Body of pancreas (tissue), 4 donors: ENCODE measurements at regions not wholly inside any gene's neighbourhood (a gene's known extent, or its start where the extent isn't known, plus 50 kb on each side); places are given as distances from the start of the nearest gene placed in this dataset.

Experiments used
- ATAC-seq: fragments of 150-250 bp; one replicate; pipeline ENCODE4 v1.9.1; 2016
- DNase-seq, 4 donors: peaks; one replicate each; pipeline ENCODE4 v3.0.0-alpha.2; 2019
- H3K27ac ChIP-seq, 4 donors: fragments of 200-600 bp; sonication (generic); 1 replicate in 3 of 4; 2 replicates in 1 of 4; pipeline versions ENCODE4 v1.5.1 to v1.6.1; 2016 to 2019; ENCODE audit warnings: mild to moderate bottlenecking in 1 of 4, mixed read lengths in 1 of 4, moderate library complexity in 1 of 4
- H3K27me3 ChIP-seq, 2 donors: fragments of 200-600 bp; sonication (generic); one replicate each; pipeline ENCODE4 v1.6.0; 2016; ENCODE audit warnings: mild to moderate bottlenecking in 1 of 2
- H3K36me3 ChIP-seq, 2 donors: fragments of 200-600 bp; sonication (generic); replicated peaks in 1 of 2; 2 replicates each; pipeline ENCODE4 v1.5.1; 2016; ENCODE audit warnings: low read depth in 2 of 2; ENCODE audit not compliant: insufficient read depth in 1 of 2
- H3K4me1 ChIP-seq: fragments of 200-600 bp; sonication (generic); one replicate; pipeline ENCODE4 v1.6.0; 2016
- H3K4me3 ChIP-seq, 2 donors: fragments of 200-600 bp; sonication (generic); 1 replicate in 1 of 2; 2 replicates in 1 of 2; pipeline ENCODE4 v1.5.1; 2016 to 2019
- H3K9me3 ChIP-seq, 3 donors: fragments of 200-600 bp; sonication (generic); 1 replicate in 2 of 3; 2 replicates in 1 of 3; pipeline ENCODE4 v1.5.1; 2016
- CTCF ChIP-seq, 7 experiments: fragments of 450-650 bp in 4 of 7; fragments of 200-600 bp in 3 of 7; sonication (generic) in 3 of 7; IDR thresholded peaks; one replicate each; pipeline ENCODE4 v1.5.1; 2016 to 2019; ENCODE audit warnings: antibody characterized with exemption in 7 of 7
- POLR2A ChIP-seq, 3 donors: fragments of 450-650 bp; IDR thresholded peaks; one replicate each; pipeline ENCODE4 v1.6.1; 2016; ENCODE audit warnings: antibody characterized with exemption in 3 of 3, mild to moderate bottlenecking in 2 of 3
- WGBS, 2 donors: methylation state at CpG; one replicate each; pipeline ENCODE4 v1.1.5; 2017; 5-methylcytosine and 5-hydroxymethylcytosine counted together
- intact Hi-C: fragments of 100-400 bp; cut with DNase I; formaldehyde crosslinking; loops from one replicate; pipeline ENCODE4 v1.15.1; 2023

- H3K9me3 ChIP-seq = no peaks in the 10 kb centered on the region
- H3K27me3 ChIP-seq = no peaks in the 10 kb centered on the region
- H3K27ac ChIP-seq = no peak overlapping the region
- H3K36me3 ChIP-seq = no peaks in the 10 kb centered on the region
- DNase-seq (no peak), ATAC-seq (no peak)
- intact Hi-C loops = no loop called here
- 89 to 94% methylated on average over 14 of the region's 14 CpGs for WGBS, 2 donors
- H3K4me3 ChIP-seq = no peak overlapping the region
- TF ChIP-seq POLR2A (IDR thresholded peaks at IDR 0.05) (no peak), CTCF (IDR thresholded peaks at IDR 0.05) (no peak)
- H3K4me1 ChIP-seq = no peaks in the 10 kb centered on the region
Measured at GRCh38 chr10:78933828-78934531, 134.8 kb upstream of the ZMIZ1 start.

DNA sequence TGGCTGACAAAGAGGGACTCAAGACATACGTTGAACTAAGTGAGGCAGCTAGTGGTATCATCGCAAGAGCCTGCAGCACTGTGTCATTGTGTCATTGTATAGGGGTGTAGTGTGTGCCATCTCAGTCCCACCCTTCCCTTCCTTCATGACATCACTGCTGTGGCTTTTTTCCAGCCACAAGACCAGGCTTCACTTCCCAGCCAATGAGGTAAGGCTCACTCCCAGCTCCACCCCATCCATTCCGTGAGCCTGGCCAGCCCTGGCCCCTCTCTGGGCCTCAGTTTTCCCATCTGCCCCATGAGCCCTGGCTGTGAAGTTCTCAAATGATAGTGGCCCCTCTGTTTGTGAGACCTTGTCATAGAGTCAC, 134.3 kb upstream of the ZMIZ1 start:
- no peaks in the 10 kb centered on the region for H3K36me3 ChIP-seq
- no peaks in the 10 kb centered on the region for H3K9me3 ChIP-seq
- WGBS, 2 donors = 67 to 85% methylated on average over 3 of the region's 3 CpGs
- no peak overlapping the region for H3K4me3 ChIP-seq
- no peaks in the 10 kb centered on the region for H3K4me1 ChIP-seq
- no peak overlapping the region for H3K27ac ChIP-seq
- intact Hi-C loops = no loop called here
- ATAC-seq (no peak), DNase-seq (no peak)
- TF ChIP-seq CTCF (IDR thresholded peaks at IDR 0.05) (no peak), POLR2A (IDR thresholded peaks at IDR 0.05) (no peak)
- H3K27me3 ChIP-seq = no peaks in the 10 kb centered on the region

DNA sequence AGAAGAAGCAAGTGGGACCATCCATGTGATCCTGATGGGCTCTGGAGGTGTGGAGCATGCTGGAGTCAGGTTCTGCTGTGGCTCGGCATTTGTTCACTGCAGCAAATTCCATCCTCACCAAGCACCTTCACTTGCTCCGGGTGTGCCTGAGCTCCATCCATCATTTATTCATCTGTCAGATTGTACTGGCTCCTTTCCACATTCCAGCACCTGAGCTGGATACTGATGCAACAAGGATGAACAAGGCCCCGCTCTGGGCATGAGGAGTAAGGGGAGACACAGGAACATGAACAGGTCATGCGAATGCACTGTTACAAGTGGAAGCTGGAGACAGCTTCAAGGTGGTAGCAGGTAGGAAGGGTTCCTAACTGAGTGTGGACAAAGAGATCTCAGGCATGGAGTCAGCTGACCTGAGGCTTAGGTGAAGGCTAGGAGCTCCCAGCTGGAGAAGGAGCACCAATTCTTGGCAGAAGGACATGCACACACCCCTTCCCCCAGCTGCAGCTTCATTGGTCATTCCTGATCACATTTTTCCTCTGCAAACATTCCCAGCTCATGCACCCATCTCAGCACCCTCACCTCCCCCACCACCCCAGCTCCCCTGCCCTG, 133.7 kb upstream of the ZMIZ1 start:
- DNase-seq = no peak
- H3K27me3 ChIP-seq = no peaks in the 10 kb centered on the region
- H3K4me3 ChIP-seq = no peak overlapping the region
- no peaks in the 10 kb centered on the region for H3K36me3 ChIP-seq
- intact Hi-C loops = no loop called here
- H3K27ac ChIP-seq = no peak overlapping the region
- H3K9me3 ChIP-seq = no peaks in the 10 kb centered on the region
- WGBS, 2 donors = 77% methylated on average over 4 of the region's 4 CpGs
- no peak for ATAC-seq
- H3K4me1 ChIP-seq = no peaks in the 10 kb centered on the region
- TF ChIP-seq POLR2A (IDR thresholded peaks at IDR 0.05) = no peak
- TF ChIP-seq CTCF (IDR thresholded peaks at IDR 0.05) = no peak

GRCh38 chr10:78935697-78936407, 132.9 kb upstream of the ZMIZ1 start:
- Histone ChIP-seq H3K36me3 (no peaks in the 10 kb centered on the region), H3K27me3 (no peaks in the 10 kb centered on the region), H3K9me3 (no peaks in the 10 kb centered on the region), H3K4me3 (no peak overlapping the region), H3K4me1 (no peaks in the 10 kb centered on the region), H3K27ac (no peak overlapping the region)
- DNase-seq (no peak), ATAC-seq (no peak)
- TF ChIP-seq CTCF (IDR thresholded peaks at IDR 0.05) (no peak), POLR2A (IDR thresholded peaks at IDR 0.05) (no peak)
- WGBS, 2 donors = 89 to 97% methylated on average over 11 of the region's 12 CpGs
- intact Hi-C loops = no loop called here
